Inferior parietal cortex (tissue), 1 donor: ENCODE measurements at regions not wholly inside any gene's neighbourhood (a gene's known extent, or its start where the extent isn't known, plus 50 kb on each side); places are given as distances from the start of the nearest gene placed in this dataset.
"Not testable (repeated sequence)": the region's sequence is repeated elsewhere in the genome, so short reads cannot be mapped to it uniquely, and the experiment has no call there.

Experiments used
- DNase-seq: peaks from one replicate; pipeline ENCODE4 v3.0.0-alpha.2; 2016; ENCODE audit errors: extremely low spot score

DNA sequence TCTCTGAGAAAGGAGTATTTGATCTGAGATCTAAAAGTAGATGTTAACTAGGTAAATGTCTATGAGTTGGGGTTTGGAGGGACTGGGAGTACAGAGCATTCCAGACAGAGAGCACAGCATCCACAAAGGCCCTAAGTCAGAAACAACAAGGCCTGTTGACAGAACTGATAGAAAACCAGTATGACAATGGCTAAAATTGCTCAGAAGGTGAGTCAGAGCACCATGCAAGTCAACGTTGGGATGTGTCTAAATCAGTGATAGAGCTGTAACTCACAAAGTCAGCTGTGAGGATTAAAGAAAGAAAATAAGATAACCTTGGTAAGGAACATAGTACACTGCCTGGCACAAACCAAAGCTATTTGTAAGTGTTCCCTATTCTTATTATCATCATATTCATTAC is 124.0 kb downstream of the CETN3 start:
- DNase-seq: no peak

DNA sequence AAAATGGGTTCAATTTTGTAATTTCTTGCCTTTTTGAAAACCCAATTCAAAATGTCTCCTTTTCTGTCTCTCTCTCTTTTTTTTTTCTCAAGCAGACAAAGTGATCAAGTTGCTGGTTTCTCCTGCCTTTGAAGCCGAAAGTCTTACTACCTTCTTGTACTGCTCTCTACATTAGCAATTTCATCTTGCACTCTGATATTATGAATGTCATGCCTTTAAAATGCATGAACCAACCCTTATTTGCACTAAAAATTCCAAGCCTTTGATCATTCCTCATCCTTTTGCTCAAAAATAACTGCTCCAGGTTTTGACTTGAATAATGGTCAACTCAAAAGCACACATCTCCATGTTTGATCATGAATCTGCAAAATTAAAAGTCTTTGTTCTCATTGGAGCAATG is 125.2 kb downstream of the CETN3 start:
- no peak for DNase-seq

DNA sequence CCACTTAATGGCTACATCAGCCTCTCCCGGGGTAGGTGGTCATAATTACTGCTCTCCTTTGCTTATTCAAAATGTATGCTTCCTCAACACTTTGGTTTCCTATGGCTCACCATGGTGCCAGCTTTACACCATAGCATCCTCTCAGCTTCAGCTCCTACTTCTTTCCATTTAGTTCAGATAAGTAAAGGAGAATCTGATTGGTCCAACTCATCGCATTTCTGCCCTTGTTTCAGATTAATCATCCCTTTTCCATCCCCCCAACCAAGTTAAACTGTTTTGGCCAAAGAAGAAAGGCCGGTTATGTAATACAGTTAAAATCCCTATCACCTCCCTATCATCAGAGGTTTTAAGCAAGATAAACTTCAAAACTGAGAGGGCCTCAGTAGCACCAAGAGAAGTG is 130.5 kb downstream of the CETN3 start:
- no peak for DNase-seq

DNA sequence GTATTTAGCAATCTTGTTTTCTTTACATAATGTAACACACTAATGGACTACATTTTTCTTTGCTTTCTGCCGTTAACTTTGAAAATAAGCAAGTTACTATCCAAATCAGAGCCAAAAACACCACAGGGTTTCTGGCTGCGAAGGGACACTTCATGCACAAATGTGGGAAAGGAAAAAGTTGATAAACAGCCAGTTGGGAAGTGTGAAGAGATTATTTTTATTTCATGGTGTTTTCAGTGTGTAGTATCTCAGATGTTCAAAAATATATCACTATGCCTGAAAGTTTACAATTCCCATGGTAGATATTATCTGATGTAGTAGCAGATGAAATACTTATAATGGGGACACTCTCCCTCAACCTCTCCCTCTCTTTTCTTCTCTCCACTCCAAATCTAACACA is 135.3 kb downstream of the CETN3 start:
- DNase-seq: no peak

DNA sequence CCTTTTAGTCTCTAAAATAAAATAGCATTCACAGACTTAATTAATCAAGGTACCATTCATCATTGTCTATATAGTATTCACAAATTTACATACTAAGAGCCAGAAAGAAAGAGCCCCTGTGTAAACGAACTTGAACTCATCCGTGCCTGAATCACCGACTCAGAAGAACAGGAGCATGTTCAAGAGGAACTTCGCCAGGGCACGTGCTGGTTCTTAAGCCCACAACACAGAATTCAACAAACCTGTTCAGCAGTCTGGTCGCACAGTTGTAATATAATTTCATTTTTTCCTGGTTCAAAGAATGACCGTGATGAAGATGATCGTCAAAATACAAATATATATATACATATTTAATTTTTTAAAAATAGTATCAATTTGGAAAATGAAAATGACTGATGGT is 141.9 kb downstream of the CETN3 start:
- no peak for DNase-seq

DNA sequence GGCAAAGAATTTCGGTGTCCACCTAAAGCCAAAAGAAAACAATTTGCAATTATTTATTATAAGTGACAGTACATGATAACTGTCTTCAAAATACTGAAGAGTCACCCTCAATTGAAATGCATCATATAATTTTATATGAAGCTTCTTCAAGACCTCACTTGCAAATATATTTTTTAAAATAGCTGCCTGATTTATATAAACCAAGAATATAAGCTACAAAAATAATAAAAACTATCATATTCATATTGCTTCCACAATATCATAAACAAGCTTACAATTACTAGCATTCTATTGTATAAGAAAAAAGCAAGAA is 144.1 kb downstream of the CETN3 start:
- DNase-seq: no peak

DNA sequence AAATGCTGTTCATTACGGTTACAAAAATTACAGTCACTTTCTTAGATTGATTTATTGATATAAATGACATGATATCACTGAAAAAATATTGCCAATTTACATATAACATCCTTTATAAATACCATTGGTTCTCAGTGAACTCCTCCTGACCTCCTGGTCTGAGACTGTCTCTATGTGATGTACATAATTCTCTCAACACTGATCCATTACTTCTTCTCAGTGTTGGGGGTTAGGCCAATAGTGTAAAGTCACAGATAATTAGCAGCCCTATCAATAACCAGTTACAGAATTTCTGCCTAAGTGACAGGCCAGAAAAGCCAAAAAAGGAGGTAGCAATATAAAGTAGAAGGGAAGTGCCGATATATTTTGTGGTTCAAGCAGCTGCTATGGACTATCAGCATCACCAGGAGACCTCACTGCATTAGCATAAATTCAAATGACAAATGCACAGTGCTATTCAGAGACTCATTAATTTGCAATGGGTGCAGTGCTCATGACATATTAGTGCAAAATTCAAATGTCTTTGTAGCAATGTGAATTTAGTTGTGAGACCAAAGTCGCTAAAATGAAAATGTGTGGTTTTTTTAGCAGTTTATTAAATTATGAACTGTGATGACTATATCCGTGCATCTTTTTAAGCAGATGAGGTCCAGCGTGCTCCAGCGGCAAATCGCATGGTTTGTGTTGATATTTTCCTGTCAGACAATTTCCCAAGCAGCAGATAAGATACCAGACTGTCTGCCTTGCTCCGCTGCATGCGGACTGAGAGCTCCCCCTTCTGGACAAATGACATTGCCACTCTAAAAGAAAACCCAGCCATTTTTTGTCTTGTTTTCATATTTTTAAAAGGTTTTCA is 144.6 kb downstream of the CETN3 start:
- DNase-seq: peak; percentile 89

DNA sequence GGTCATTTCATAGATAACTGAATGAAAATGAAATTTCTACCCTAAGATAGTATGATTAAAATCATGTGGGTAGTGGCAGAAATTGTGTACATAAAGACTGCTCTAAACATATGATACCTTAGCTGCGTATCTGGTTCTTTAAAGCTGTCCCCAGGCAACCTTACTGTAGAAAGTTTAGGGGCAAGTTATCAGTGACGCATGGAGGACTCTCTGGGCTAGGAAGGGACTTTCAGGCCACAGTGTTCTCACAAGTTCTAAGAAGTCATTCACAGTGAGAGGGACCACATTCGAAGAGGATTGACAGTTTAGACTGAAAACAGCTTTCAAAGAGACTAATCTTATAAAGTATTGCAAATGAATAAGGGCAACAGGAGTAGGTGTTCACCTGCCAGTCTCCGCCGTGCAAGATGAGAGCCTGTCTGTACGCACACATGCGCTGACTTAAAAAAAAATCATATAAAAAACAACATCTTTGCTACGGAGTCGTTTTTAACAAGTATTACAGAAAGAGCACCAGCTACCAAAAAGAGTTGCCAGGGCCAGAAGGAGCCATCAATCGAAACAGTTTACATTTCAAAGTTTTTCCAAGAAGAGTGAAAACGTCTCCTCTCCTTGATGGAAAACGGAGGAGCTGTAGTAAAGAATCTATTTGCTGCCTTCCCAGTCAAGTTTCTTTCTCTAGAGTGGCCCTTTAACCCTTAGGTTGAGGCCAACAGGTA is 146.3 kb downstream of the CETN3 start:
- DNase-seq: no peak

DNA sequence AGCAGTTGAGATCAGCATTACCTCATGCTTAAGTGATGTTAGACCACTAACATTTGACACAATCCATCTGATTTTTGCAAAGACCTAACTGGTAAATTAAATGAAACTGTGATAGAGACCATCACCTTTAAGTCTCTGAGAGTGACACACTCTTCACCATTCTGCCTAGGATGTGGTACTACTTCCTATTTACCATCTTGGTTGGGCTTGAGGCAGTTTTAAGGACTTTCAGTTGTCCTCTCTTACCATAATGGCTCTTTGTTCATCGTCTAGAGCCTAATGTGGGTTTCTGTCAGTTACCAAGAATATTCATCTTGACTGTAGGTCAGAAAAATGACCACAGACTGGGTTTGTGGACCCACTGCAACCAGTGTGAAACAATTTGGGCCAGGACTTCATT is 158.1 kb downstream of the CETN3 start:
- DNase-seq: no peak

DNA sequence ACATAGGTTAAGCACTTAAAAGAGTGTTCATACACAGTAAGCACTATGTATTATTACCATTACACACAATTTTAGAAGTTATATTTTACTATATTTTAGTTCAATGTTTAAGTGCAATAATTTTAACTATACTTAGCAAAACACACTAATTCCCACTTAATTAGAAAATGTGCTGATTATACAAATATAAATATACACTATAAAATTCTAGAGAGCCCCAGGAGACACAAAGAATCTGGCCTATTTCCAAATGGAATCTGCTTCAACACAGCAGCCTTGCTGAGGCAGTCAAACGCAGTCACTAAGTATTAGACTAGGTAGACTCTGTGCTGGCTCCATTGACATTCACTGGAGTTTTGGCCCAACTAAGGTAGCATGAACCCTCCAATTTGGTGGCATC is 160.9 kb downstream of the CETN3 start:
- DNase-seq: no peak

DNA sequence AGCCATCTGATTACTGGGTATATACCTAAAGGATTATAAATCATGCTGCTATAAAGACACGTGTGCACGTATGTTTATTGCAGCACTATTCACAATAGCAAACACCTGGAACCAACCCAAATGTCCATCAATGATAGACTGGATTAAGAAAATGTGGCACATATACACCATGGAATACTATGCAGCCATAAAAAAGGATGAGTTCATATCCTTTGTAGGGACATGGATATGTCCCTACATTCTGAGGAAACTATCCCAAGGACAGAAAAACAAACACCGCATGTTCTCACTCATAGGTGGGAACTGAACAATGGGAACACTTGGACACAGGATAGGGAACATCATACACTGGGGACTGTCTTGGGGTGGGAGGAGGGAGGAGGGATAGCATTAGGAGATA is 165.7 kb downstream of the CETN3 start:
- DNase-seq: not testable (repeated sequence)

DNA sequence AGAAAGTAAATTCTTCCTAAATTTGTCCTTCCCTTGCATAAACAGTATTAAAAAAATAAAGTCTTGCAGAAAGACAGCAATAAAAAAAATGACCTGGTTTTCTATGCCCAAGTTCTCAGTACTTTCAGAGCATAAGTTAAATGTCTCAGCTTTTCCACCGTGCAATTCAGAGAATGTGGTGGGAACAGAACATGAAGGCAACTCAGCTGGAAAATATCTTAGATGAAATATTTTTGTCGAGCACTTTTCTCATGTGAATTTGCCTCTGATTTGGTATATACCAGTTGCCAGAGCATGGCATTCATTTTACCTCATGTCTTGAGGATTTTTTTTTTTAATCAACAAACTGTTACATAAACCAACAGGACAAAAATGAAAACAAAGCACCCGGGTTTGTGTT is 176.1 kb downstream of the CETN3 start:
- no peak for DNase-seq

DNA sequence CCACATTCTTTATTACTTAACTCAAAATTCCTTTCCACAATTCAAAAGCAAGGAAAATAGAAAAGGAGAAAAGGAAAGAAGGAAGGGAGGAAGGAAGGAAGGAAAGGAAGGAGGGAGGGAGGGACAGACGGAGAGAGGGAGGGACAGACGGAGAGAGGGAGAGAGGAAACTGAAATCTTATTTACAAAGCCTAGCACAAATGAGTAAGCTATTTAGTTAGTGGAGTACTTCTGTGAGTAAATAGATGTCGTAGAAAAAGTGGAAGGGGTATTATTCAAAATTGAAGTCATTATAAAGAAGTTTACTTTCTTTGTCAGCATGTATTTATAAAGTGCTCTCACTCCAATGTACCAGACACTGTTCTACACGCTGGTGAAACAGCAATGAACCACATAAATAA is 177.9 kb downstream of the CETN3 start:
- no peak for DNase-seq

DNA sequence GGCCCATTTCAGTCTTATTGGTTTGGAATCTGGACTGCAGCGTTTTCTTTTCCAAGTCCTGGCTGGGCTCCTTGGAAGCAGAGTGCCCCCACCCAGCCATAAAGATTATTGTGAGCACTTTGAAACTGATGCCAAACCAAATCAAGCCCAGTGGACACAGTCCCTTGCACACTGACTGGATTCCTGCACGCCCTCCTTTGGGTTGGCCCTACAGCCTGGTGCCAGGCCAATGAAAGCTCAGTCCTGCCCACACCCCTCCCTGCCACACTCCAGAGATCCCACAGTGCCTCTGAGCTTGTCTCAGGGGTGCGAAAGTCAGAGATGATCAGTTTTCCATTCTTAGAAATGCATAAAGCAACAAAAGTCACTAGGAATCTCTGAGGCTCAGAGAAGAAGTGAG is 181.9 kb downstream of the CETN3 start:
- no peak for DNase-seq

DNA sequence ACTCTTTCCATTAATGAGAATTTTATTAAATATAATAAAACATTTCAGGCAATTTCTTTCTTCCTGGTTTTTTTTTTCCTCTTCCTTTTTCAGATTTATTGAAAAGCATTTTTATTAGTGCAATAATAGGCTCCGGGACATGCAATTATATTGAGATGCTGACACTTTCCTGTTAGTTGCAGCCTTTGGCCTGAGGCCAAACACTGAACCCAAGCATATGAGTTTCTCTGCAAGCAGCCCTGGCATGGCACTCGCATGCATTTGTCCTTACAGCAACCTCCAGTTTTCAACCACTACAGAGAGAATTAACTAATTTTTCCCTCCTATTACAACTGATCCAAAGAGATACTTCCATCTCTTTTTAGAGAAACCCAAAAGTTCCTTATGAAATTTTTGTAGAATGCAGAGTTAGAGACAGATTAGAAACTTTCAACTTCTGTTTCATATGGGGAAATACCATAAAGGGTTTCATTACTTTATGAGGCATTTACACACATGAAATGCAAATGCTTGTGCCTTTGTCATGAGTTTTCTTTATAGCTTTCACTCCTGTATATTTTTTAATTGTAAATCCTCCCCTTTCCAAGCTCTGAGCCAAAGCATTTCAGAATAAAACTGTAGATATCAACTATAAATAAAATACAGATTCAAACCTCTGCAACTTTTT is 183.0 kb downstream of the CETN3 start:
- no peak for DNase-seq

DNA sequence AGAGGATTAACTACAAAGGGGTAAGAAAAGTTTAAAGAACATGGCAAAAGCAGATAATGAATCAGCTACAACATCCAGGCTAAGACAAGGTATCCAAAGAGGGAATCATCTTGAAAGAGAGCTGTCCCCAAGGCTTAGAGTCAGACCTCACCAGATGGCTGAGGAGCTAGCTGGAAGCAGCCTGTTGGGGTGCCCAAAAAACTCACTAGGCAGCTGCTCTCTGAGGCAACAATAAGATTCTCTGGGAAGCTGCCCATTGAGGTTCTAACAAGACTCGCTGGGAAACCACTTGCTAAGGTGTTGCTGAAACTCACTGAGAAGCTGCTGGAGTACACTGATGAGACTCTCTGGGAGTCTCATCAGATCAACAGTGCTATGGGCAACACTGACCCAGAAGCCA is 185.2 kb downstream of the CETN3 start:
- DNase-seq: no peak

DNA sequence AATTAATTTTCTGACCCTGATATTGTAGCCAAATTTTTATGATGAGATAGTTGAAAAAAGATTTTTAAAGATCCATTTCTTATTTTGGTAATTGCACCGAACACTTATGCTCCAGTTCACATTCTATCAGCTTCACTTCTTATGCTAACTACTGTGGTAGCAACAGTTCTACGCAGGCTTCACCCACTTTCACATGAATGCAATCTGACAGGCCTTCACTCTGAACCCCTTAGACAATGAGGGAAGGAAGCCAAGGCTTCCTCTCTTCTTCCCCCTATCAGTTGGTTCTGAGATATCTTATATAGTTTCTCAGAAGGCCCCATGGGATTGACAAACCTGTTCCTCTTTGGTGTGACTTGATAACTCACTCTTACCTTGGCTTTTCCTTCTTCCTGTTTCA is 185.8 kb downstream of the CETN3 start:
- no peak for DNase-seq

DNA sequence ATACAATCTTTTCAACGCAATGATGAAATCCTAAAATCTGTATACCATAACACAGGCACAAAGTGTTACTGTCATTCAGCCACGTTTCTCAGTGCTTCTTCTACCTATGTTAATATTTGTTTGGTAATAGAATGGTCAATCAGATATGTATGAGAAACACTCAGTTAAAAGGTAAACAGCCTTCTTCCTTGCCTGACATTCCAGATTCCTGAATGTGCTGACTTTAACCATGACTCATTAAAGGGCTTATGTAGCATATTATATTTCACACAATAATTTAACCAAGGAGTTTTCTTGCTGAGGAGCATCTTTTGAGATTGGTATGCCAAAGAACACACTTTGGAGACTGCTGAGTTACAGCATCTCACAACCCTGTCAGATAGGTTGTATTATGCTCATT is 187.6 kb downstream of the CETN3 start:
- no peak for DNase-seq

DNA sequence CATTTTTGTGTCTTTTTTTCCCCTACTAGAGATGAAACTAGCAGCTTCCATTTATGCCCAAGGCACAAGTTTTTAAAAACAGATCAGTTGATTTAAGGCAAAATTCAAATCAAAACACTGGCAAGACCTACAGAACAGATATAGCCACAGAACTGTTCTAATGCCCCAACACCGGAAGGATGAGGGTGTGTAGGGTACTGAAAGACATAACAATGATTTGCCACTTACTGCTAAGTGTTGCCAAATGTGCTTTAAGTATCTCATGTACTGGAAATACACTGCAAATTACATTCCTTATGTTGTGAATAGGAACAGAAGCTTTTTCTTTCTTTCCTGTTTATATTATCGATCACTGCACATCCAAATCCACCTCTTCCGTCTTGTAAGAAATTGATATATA is 189.0 kb downstream of the CETN3 start:
- DNase-seq: no peak

DNA sequence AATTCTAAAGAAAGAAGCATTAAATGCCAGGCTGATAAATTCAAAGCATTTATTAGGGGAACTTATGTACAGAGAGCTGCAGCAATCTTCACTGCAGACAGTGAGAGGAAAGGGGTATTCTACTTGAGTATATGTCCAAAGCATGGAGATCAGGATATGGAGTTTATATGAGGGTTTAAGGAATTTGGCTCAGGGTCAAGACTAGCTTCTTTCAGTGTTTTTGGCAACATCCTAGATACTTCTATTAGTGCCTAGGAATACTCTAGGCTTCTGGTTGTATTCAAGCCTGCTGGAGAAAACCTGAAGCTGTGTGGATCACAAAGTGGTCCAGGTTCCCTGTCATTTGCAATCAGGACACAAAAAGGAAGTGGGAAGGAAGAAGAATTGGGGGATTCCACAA is 194.6 kb downstream of the CETN3 start:
- DNase-seq: no peak

DNA sequence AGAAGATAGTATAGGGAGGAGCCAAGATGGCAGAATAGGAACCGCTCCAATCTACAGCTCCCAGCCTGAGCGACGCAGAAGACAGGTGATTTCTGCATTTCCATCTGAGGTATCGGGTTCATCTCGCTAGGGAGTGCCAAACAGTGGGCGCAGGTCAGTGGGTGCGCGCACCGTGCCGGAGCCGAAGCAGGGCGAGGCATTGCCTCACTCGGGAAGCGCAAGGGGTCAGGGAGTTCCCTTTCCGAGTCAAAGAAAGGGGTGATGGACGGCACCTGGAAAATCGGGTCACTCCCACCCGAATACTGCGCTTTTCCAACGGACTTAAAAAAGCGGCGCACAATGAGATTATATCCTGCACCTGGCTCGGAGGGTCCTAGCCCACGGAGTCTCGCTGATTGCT is 201.2 kb downstream of the CETN3 start:
- not testable (repeated sequence) for DNase-seq

DNA sequence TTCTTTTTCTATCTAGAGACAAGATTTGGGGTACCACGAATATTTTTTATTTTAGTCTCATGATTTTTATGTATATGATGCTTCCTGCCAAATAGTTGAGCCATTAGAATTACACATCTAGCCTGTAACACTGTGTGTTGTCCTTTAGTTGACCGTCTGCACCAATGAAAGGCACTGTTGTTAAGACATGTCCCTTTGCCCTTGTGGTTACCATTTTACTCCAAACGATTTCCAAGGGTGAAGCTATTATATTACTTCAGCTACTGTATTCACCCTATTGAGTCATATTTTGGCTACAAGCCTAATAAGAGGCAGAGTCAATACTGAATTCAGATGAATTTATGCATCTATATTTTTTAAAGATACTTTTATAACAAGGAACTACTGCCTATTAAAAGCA is 207.6 kb downstream of the CETN3 start:
- no peak for DNase-seq

DNA sequence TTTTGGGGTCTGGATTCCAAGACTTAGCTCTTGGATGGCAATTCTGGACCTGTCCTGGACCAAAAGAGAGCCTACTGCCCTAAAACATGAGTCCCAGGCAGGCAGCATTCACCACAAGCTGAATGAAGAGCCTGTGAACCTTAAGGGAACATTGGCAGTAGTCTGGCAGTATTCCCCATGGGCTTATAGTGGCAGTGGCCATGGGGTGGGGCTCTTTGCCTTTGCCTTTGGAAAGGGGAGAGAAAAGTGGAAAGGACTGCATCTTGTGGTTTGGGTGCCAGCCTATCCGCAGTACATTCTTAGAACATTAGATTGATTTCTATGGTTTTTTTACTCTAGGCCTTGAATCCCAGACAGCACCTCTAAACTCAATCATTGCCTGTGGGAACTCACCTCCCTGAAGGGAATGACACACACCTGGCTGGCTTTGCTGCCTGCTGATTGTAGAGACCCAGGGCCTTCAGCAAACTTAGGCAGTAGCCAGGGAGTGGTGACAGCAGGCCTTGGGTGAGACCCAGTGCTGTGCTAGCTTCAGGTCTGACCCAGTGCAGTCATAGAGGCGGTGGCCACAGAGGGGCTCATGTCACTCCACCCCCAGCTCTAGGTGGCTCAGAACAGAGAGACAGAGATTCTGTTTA is 216.3 kb downstream of the CETN3 start:
- DNase-seq: no peak
